Stimulated activated CD8-positive, alpha-beta memory T cell treated with anti-CD3 and anti-CD28 coated beads, Interleukin-4, amount 100 ng/mL, for 4 hours (primary cell): ENCODE measurements at regions not wholly inside any gene's neighbourhood (a gene's known extent, or its start where the extent isn't known, plus 50 kb on each side); places are given as distances from the start of the nearest gene placed in this dataset.

ENCODE experiments used
- DNase-seq, 2 donors: peaks; one replicate each; pipeline ENCODE4 v3.0.0-alpha.2; 2020; ENCODE audit warnings: low read depth in 2 of 2, low spot score in 1 of 2

DNA sequence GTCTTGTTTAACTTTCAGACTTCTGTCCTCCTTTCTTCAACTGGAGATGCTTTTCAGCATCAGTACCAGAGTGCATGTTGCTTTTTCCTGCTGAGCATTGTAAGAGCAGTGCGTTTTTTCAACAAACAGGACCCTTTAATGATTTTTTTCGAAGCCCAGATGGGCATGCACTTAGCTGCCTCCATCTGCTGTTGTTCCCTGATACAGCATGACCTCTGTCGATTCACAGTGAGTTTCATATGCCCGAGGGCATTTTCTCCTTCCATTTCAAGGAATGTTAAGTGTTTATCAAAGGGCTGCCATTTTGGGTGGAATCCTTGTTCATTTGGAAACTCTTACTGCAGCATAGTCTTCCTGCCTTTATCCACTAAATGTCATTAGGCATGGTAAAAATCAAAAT is 428.6 kb downstream of the DTHD1 start:
- DNase-seq = no peak

DNA sequence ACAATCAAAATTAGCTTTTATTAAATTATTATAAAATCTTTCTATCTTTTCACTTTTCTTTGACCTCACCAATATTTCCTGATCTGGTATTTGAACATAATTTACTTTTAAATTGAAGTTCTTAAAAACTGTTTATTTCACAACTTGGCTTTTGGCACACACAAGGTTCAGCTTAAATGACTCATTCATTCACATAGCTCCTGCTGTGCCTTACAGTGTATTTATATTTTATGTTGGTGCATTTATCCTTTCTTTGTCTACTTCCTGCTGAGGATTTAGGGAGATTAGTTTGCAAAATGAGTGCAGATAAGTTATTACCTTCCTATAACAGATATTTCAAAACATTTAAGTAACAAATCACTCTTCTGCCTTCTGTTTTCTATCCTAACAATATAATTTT is 430.6 kb downstream of the DTHD1 start:
- no peak for DNase-seq

DNA sequence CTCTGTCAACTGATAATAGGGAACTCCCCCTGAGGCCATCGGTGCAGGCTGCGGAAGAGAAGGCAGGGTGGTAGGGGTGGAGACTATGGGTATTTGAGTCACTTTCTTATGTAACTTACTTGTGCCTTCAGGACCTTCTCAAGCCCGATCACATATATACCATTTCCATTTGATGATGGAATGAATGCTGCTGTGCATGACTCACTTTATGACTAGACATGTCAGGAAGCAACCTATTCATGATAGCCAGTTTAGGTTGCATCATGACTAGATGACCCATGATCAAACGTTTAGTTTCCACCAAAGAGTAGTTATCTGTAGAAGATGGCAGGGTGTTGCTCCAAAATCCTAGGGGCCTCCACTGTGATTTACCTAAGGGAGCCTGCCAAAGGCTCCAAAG is 435.5 kb downstream of the DTHD1 start:
- DNase-seq = no peak

DNA sequence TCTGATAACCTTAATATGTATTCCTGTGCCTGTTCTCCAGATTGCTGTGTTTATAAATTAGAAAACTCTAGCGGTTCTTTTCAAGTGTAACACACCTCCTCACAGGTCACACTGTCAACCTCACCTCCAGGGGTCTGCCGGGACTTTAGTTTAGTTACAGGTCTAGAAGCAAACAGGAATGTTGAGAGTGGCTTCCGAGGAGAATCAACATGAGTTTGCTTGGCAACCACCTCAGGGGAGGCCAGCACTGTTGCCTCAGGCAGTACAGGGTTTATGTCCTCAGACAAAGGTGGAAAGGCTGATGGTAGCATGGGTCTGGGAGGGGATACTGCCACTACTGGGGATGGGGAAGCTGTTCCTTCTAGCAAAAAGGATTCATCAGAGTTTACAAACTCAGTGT is 438.0 kb downstream of the DTHD1 start:
- no peak for DNase-seq

DNA sequence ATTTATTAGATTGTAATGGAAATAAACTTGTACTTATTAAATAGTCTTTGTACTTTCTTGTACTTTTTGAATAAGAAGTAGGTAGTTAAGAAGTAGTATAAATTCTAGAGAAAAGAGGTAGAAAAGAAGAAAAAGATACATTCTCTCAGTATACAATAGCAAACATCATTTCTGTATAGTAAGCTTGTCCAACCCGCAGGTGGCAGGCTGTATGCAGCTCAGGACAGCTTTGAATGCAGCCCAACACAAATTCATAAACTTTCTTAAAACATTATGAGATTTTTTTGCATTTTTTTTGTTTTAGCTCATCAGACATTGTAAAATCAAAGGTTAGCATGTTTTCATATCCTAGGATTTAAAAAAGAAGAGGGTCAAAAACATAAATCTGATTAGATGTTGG is 441.6 kb downstream of the DTHD1 start:
- DNase-seq = no peak

DNA sequence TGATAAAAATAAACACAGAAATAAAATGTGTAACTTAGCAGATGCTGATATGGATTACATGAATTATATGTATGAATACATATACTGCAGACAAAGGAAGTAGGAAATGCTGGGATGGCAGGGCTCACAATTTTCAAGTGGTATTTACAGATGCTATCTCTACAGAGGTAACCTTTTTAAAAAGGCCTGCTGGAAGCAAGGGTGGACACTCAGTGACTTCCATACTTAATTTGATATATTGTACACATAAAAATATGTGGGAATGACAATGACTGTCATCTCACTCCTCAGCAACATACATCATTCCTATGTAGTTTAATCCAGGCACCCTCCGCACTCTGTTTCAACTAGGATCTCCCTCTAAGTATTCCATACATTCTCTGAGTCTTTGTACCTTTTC is 452.9 kb downstream of the DTHD1 start:
- no peak for DNase-seq

DNA sequence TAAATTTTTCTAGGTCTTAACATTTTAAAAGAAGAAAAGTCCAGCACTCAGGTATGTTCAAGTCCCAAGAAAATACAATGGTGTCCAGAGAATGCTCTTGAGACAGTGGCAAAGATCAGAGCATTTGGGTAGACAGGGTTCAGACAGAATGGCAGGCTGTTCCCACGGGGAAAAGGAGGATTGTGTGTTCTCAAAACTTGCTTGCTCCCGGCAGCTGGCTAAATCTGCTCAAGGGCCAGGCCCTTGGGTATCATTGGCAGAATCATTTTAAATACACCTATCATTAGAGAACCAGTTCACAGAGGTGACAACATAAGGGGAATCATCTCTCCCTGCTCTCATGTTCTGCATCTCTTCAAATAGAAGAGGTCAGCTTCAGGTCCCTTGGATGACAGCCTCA is 456.3 kb downstream of the DTHD1 start:
- no peak for DNase-seq

DNA sequence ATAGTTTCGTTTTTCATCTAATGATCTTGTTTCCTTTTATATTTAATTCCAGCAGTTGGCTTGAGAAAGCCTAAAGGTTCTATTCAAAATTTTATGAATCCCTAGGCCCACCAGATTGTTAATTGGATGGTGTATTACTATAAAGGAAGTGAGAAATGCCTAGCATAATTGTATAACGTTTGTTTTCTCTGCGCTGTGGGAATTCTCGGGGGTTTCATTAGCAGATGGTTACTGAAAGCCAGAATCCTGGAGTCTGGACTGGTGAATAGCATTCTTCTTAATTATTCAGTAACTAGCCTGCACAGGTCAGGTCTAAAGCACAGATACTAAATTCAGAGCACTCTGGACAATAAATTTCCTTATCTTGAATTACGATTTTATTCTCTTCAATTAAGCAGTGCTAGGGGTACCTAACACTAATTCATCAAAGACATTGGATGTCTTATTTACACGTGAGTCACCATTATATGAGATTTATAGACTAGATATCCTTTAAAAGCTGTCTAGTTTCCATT is 459.4 kb downstream of the DTHD1 start:
- no peak for DNase-seq

DNA sequence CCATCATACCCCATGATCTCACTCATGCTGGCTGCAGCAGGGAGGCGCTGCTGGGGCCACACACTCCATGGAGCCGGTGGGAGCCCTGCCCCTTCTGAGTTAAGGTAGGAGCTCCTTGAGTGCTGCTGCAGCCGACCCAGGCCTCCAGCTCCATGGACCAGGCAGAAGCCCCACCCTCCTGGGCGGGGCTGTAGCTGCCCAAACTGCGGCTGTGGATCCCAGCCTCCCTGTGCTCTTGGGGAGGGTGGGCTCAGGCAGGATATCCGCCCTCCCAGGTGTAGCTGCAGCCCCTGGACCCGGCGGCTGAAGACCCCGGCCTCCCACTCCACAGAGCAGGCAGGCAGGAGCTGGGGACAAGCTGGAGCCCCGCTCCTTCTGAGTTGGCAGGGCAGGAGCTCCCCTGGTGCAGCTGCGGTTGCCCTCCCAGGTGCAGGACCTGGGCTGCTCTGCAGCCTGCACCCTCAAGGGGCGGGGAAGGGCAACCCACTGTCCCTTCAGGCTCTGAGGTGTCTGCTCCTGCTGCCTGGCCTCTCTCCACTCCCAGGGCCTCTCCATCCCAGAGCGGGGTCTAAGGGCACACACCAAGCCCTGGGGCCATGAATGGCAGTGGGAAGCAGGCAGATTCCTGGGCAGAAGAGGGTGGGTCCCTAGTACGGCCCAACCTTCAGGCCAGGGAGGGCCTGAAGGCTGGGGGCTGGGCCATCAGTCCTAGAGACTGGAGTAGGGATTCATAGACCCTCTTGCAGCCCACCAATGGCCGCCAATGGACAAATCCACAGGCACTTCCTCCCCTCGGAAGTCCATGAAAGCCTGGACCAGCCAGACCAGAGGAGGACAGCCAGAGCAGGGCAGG is 466.1 kb downstream of the DTHD1 start:
- DNase-seq = no peak

DNA sequence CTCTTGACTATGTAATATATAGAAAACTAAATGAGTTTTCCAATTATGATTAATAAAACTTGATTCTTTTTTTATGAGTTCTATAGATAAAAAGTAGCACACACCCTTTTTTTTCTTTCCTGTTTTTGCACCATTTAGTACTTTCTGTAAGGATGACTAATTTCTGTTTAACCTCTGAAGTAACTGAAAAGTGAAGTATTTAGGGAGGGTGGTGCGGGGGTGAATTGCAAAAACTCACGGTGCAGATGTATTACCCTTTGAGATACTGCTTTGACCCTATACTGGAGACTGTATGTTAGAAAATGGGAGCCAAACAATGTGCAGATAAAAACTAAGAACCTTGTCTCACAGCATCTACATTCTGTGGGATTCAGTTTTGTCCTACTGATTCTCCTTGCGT is 471.6 kb downstream of the DTHD1 start:
- DNase-seq = no peak

DNA sequence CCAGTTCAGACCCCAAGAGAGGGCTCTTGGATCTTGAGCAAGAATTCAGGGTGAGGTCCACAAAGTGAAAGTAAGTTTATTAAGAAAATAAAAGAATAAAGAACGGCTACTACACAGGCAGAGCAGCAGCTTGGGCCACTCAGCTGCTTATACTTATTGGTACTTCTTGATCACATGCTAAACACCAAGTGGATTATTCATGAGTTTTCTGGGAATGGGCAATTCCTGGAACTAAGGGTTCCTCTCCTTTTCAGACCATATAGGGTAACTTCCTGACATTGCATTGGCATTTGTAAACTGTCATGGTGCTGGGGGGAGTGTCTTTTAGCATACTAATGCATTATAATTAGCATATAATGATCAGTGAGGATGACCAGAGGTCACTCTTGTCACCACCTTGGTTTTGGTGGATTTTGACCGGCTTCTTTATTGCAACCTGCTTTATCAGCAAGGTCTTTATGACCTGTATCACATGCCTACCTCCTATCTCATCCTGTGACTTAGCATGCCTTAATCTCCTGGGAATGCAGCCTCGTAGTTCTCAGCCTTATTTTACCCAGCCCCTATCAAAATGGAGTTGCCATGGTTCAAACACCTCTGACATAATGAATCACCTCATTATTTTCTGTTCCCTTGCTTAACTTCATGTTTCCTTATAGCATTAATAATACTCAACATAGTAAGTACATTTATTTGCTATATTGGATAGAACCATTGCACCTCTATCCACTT is 476.3 kb downstream of the DTHD1 start:
- DNase-seq = no peak

DNA sequence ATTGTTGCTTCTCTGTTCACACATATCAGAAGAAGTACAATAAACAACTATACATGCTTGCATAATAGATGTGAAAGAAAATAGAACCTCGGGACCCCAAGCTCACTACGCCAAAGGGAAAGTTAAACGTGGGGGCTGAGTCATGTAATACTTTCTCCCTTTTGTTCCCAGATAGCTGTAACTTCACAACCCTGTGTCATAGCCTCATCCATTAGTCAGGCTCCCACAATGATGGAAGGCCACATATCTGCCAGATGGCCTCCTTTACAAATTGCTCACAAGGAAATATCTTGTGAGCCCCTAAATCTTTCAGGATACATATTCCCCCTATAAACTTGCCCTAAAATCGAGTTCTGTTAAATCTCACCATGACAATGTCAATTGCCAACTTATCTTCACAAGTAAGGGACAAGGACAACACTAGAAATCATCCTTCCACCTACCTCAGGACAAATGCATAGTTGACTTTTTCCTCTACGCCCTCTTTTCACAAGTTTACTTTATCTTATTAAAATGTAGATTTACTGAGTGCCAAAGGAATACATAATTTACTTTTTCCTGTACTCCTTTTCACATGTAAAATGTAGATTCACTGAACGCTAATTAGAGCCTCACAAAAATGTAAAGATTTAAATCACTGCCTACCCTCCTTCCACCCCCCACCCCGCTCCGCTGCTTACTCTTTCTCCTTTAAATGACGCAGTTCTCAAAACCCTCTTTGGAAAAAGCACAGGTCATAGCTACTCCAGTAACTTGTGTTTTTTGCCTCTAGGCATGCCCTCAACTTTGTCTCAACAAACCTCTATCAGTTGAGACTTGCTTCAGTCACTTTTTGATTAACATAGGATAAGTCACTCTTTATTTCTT is 477.1 kb downstream of the DTHD1 start:
- DNase-seq = no peak

DNA sequence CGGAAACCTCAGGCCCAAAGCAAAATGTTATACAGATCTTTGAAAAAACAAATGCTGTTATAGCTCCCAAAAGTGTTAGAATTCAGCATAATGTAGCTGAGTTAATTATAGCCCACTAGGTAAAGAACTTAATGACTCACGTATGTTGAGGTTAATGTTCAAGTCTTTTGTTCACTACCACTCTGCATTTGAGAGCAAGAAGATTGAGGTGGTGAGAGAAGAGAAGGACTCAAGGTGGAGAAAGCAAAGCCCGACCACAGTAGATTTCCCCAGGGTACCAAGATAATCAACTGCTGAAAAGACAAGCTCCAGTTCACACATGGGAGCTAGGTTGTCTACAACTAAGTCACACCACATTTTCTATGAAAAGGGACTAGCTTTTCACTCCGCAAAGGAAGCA is 480.2 kb downstream of the DTHD1 start:
- DNase-seq = no peak

DNA sequence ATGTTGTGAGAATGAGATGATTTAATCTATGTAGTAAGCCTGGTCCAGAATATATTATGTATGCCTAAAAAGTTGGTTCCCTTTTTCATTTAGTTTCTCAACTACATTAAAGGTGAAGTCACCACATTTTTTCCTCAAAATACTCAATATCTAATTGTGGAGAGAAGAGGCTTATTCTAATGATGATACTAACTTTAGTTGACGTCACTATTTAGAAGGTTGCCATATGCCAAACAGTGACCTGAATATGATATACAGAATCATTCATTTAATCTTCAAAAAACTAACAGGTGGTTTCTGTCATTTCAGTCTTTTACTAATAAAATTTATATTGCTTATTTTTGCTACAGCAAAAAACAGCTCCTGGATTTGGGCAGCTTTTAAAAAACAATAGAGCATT is 480.7 kb upstream of the NWD2 start:
- DNase-seq = no peak

DNA sequence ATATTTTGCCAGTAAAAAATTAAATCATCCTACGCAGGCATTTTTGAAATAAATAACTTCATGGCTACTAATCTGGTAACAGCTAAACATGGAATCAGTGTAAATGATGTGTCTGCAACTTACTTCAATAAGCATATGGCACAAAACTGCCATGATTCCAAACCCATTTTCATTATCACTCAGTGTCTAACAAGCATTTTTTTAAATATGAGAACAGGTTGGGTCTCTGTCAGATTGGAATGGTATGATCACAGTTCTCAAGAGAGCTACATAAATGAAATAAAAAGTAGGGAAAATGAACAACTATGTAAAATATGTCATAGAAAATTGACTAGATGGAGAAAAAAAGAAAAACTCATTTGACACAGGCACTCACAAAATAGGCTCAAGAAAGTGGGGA is 476.9 kb upstream of the NWD2 start:
- no peak for DNase-seq

DNA sequence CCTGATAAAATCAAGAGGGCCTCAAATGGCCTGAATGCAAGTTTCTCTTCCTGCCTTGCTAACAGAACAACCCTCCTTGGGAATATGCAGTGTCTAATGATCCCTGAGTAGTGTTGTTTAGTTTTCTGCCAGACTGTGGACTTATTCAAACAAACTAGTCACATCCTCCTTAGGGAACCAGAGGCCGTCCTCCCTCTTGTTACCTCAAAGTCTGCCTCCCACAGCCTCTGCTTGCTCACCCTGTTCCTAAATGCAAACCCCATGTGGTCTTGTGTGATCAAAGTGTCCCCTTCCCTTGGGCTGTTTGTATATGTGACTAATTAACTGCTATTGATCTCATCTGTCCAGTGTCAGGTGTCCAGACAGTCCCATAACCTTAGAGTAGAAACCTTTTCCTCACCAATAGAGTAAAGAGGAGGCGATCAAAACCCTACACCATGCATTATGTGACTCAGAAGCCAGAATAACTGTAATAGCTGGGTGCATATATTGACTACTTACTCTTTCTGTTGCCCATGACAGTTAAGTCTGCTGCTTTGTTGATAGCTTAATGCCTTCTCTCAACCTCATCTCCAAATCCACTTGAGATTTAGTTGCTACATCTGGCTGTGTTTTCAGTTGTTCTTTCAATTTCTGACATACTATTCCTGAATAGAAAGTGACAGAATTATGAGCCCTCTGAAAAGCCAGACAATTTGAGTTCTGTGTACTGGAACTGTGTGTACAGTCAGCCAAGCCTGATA is 473.0 kb upstream of the NWD2 start:
- DNase-seq = no peak

DNA sequence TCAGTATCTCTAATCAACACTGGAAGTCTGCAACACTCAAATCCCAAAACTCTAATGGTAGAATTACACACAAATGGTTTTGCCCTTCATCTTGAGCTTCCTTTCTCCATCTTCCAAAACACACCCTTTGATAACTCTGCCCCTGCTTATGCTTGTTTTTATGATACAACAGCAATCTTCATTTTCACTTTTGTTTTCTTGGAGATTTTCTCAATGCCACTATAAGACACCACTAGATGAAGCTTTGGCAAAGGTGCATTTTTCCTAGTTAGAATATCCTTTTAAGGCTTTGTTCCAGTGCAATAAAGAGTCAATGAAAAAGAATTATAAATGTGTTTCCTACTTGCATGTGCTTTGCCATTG is 472.4 kb upstream of the NWD2 start:
- no peak for DNase-seq

DNA sequence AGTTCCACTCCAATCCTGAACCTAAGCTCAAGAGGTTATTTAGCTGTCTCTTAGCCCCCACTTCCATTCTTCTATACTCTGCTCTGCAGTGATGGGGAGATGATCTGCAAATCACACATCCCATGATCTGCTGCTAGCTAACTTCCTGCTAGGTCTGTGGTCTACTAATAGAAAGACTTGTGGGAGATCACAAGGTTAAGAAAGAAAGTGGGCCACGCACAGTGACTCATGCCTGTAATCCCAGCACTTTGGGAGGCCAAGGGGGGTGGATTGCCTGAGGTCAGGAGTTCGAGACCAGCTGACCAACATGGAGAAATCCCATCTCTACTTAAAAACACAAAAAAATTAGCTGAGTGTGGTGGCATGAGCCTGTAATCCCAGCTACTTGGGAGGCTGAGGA is 471.1 kb upstream of the NWD2 start:
- DNase-seq = no peak

DNA sequence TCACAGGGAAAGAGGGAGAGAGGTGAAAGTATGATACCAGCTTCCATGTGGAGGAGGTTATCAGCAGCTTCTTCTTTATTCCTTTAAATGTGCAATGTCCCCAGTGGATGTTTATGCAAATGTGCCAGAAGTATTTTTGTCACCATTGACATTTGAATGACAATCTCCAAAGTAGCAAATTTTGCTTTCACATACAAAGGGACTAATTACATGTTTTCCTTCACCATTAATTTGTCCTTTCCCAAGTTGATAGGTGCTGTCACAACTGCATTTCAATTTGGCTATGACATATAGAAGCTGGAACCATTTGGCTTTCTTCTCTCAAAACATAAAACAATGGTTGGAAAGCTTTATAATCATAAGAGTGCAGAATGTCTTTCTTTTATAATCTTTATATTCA is 469.0 kb upstream of the NWD2 start:
- DNase-seq = no peak

DNA sequence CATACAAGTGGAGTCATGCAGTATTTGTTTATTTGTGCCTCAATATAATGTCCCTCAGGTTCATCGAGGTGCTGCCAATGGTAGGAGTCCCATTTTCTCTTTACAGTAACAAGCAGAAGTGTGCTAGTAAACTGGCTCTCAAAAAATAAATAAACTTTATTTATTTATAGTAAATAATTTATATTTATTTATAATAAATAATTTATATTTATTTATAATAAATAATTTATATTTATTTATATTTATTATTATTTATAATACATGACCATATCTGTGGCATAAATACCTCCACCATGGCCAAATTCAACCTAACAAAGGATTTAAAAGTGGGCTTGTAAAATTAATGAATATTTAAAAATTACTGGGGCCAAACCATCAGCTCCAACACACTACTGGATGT is 464.9 kb upstream of the NWD2 start:
- DNase-seq = no peak

DNA sequence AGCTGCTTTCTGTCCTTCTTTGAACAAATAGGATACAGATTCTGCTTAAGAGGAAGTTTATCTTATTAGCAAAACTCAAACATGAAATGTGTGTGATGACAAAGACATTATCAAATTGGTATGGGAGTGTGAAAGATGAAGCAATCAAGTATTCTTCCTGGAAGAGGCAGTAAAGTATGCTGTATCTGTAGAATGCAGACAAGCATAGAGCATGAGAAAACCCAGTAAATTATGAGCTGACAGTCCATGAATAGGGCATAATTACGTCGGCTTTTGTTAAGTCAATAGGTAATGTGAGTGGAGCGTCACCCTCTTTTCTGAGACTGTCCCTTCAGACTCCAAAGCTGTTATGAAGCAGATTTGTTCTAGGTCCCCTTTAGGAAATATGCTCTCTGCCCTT is 458.6 kb upstream of the NWD2 start:
- DNase-seq = no peak
